GM21447 (cell line): ENCODE measurements at regions not wholly inside any gene's neighbourhood (a gene's known extent, or its start where the extent isn't known, plus 50 kb on each side); places are given as distances from the start of the nearest gene placed in this dataset.
"Not testable (repeated sequence)": the region's sequence is repeated elsewhere in the genome, so short reads cannot be mapped to it uniquely, and the experiment has no call there.

Experiments
- ATAC-seq: cut with Tn5 transposase; IDR thresholded peaks from one replicate; pipeline ENCODE4 v1.9.1; 2021; ENCODE audit not compliant: unreplicated experiment

DNA sequence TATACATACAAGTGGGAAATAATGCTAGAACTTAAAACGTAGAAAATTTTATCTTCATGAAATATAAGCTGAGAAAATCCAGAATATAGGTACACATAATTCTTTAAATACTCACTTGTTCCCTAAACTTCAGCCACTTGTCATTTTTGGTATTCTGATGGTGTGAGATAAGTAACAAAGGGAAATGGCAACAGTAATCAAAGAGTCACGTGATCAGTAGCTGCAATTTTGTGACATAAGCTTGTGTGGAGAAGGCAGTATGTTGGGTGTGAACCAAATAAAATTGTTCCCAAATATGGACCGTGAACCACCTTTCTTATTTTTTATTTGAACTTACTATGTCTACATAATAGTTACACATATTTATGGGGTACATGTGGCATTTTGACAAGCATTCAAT is 650.3 kb upstream of the ADARB2 start:
- ATAC-seq, result no peak

DNA sequence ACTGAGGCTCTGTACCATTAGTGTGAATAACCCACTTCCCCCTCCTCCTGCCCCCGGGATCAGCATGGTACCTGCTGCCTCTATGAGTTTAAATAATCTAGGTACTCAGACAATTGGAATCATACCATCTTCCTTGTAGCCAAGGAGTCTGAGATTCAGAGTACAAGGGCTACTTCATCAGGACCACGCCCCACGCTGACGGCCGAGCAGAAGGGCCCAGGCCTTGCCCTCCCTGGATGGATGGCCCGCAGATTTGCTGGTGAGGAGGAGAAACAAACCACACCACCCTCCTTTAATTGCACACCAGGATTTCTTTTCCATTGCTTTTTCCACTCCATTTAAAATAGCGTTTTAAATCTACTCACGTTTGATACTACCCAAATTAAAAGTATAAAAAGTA is 649.9 kb upstream of the ADARB2 start:
- ATAC-seq, result no peak

DNA sequence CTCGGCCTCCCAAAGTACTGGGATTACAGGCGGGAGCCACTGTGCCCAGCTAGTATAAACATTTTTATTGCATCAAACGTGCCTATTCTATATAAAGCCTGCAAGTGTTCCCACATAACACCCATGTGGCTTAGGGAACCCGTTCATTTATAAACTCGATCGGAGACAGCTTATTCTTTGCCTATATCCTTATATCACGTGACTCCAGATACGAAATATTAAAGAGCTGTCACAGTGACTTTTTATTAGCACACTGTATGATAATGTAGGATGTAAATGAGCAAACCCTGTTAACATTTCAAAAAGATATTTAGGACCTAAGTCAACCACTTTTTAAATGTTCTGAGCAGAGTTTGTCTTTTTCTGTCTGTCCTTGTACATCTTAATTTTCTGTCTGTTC is 642.9 kb upstream of the ADARB2 start:
- no peak for ATAC-seq

DNA sequence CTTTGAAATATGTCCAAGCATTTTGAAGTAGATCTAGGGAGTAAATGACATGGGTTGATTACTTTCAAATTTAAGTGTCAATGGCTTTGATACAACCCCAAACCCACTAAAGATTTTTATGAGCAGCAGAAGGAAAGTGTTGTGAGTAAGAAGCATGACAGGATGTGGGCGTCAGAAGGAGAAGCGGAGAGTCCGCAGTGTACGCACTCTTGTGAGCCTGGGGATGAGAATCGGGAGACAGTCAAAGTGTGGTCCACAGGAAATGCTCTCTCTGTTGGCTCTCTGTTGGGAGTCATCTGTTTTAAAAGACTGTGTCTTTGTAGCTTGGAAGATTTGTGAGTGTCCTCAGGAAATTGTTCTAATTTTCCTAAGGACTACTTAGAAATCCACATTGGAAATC is 629.8 kb upstream of the ADARB2 start:
- no peak for ATAC-seq

DNA sequence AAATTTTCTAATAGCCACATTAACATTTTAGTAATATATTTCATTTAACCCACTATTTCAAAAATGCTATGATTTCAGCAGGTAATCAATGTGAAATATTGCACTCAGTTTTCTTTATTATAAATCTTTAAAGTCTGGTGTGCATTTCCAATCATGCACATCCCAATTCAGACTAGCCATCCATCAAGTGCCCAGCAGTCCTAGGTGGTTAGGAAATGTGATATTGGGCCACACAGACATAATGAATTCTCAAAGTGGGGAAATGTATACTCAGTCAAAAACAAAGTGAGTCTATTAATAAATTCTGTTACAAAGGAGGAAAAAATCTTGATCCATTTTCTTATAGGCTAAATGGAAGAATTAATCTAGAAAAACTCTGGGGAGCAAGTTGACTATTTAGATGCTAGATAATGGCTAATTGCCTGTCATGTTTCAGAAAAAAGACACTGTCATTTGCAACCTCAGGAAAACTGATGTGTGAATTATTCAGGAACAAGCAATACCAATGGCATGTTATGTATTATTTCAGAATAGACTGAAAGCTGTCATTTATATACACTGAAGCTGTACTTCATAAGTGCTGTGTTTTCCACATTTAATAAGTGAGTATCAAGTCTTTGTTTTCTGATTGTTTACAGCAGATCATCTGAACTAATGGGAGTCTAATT is 629.1 kb upstream of the ADARB2 start:
- no peak for ATAC-seq

DNA sequence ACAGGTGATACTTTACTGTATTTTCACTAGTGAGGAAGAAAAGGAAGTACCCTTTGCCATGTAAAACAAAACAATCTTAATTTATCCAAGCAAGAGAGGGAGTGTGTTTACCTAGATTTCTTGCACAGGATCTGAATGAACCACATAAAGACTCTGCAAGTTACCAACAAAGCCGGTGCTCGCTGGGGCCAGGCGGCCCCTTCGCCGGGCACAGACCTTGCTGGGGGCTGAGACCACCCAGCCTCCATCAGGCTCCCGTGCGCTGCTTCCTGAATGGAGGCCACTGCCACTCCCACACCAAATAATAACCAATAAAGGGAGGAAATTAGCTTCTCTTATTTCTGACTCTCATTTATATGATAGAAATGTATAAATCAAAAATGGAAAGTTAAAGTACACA is 625.0 kb upstream of the ADARB2 start:
- ATAC-seq, result no peak

DNA sequence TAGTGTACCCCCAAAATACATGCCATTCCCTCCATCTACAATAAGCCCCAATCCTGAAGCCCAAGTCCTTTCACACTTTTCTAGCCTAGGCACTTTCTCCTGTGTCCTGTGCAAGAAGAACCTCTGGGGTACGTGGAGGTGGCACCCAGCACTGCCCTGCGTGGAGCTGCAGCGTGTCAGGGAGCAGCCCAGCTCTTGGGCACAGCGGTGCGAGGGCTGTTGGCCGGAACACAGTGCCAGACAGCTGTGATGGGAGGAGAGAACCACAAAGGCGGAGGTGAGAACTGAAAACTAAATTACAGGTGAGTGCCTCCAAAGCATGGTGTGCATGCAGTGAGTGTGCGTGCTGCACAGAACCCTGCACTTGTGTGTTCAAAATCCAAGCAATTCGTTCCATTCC is 621.3 kb upstream of the ADARB2 start:
- no peak for ATAC-seq

DNA sequence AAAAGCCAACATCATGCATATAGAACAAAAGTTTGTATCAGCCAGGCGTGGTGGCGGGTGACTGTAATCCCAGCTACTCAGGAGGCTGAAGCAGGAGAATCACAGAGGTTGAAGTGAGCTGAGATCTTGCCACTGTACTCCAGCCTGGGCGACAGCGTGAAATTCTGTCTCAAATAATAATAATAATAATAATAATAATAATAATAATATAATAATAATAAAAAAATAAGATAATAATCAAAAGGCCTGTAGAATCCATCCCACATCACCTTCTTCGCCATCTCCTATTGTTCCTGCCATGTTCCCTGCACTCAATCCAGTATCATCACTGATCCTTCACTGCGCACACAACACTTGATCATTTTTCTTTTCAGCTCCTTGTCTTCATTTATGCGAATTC is 619.3 kb upstream of the ADARB2 start:
- ATAC-seq, result no peak

DNA sequence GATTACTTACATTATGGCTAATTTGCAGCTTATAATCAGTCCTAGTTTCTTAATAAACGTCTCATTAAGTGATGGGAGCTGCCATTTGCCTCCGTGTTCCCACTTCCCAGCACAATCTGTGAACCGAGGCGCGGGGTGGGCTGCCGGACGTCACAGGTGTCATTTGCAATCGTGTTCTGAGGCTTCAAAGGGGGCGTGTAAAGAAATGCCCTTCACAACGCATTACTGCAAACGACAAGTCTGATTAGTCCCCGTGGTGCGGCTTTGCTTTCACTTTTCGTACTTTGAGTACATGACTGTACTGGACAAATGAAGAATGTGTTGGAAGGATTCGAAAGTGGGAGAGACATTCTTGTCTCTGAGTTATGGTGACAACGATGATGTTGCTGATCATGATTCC is 614.2 kb upstream of the ADARB2 start:
- no peak for ATAC-seq

DNA sequence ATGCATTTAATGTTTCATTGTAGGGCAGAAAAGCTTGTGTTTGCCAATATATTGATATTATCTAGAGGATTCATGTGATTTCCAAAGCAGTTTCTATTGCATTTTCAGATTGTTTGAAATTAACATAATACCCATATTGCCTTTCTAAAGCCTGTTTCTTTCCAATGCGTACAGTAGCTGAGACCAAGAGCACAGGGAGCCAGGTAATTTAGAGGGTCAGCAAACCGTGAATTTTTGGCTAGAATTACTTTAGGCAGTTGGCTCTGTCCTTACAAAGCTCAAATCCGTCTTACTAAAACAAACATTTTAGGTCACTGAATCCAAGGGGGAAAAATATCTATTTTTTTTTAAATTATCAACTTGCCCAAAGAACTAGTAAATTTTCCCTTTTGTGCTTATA is 604.9 kb upstream of the ADARB2 start:
- no peak for ATAC-seq

DNA sequence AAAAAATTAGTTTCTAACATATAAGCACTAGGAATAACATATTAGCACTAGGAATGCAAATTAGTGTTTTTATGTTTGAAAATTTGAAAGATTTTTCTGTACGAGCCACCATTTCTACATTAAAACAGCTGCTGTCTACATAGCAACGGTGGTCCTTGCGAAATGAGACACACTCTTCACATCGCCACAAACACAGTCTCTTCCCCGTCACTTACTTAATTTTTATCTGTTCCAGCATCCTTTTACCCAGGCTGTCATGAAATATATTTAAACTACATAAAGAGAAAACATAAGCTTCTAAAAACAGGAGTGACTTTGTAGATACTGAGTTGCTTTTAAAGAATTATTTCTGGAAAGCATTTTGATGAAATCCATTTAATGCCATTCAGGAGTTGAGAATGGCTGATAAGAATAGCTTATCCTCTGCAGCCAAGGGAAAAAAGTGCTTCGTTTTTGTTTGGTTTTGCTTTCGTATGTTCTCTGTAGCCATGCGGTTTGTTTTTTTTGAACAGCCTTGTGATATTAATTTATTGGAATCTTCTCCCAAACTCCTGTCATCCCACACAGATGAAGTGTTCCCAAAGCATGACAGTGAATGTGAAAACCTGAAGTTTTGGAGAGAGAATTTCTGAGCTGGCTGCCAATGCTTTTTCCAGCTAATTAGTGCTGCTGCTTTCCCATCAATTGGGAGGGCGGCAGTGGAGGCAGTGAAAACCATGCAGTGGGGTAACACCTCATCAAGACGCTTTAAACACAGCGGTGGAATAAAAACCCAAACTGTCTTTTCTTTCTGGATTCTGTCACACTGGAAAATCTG is 603.7 kb upstream of the ADARB2 start:
- no peak for ATAC-seq

DNA sequence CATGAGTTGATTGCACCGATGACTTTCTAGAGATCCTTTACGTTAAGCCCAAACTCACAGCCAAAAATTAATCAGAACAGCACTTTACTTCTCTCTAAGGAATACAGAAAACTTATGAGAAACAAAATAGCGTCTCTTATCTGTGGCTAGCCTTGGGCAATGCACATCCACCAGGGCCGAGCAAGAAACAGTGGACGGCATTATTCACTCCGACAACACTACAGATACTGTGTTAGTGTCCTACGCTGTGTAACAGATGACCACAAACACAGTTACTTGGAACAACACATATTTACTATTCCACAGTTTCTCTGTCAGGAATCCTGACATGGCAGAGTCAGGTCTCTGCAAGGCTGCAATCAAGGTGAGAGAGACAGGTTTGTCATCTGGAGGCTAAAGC is 598.3 kb upstream of the ADARB2 start:
- ATAC-seq, result no peak

DNA sequence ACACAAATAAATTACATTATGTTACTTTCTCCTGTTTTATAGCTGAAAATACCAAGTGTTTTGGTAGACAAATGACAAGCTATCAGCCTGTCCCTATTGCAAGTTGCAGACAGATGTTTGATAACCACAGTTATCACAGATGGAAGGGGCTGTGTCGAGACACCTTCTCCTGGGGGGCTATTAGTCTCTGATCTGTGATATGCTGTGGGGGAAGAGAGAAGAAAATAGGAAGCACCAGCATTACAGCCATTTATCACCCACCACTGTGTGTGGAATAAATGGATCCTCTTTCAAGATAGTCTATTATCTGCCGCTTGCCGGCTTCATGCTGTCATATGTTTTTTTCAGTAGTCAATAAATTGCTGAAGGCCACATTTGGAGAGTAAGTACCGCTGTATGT is 597.2 kb upstream of the ADARB2 start:
- ATAC-seq, result no peak

DNA sequence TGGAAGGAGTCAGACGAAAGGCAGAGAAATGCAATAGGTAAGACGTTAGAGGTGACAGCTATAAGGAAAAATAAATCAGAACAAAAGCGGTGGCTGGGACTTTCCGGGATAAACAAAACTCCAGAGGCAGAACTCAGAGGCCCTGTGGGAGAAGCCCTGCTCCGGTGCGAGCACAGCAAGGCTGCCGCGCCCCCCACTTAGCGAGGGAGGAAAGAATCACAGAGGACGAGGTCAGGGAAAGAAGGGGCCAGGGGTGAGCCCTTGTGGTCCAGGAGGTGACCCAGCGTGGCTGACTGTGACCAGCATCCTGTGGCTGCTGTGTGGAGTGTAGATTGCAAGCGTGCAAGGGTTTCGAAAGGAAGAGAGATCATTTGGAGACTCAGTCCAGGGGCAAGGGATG is 591.8 kb upstream of the ADARB2 start:
- no peak for ATAC-seq

DNA sequence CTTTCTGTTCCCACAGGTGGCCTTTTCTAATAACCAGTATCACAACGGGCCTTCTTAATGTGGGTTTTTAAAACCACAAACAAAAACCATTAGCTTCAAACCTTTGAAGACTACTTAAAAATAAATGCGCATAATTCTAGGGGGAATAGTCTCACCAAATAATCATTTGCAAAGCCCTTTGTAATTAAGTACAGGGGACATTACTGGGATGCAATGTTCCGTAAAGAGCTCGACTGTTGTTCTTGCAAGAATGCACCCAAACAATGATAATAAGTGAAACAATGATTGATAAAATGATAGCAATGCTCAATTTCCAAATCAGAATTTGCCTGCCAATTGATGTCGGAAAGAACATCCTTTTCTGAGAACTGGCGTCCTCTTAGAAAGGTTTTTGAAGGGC is 589.1 kb upstream of the ADARB2 start:
- ATAC-seq, result no peak

DNA sequence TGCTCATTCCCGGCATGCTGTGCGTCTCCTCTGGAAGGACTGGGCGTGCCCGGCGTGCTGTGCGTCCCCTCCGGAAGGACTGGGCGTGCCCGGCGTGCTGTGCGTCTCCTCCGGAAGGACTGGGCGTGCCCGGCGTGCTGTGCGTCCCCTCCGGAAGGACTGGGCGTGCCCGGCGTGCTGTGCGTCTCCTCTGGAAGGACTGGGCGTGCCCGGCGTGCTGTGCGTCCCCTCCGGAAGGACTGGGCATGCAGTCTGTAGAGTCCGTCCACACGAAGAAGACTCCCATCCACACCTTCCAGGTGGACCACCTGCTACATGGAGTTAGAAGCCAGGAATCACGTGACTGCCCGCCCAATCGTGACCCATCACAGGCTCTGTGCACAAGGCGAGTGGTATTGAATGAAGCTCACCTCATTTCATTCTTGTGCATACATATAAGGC is 577.7 kb upstream of the ADARB2 start:
- not testable (repeated sequence) for ATAC-seq

DNA sequence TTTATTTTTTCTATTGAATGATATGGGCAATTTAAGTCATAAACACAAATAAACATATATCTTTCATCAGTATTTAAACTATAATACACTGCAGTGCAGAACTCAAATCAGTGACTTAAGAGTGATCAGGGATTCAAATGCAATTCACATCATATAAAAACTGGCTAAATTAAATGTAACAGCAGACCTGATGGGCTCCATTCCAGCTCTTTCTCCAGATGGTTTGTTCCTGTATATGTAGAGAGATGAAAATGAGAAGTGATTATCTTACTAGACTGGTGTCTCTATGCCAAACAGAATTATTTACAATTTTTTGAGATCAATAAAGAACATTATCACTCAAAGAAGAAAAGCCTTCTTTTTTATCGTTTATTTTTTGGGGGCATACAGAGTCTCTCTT is 568.8 kb upstream of the ADARB2 start:
- no peak for ATAC-seq

DNA sequence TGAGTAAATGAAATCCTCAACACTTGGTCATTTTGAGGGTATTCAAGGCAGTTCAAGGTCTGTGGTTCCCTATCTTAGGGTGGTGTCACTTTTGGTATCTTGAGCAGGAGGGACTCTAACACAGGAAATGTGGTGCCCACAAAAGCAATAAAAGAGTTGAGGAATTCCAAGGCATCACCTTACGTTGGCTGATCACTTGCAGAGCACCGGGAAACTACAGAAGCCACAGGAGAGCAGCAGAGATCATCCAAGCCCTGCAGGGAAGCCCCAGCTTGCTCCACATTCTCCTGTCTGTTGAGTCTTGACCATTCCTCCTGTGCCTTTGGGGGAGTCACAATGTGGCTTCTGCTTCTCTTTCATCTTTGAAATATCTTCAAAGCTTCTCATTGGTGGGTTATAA is 565.8 kb upstream of the ADARB2 start:
- no peak for ATAC-seq

DNA sequence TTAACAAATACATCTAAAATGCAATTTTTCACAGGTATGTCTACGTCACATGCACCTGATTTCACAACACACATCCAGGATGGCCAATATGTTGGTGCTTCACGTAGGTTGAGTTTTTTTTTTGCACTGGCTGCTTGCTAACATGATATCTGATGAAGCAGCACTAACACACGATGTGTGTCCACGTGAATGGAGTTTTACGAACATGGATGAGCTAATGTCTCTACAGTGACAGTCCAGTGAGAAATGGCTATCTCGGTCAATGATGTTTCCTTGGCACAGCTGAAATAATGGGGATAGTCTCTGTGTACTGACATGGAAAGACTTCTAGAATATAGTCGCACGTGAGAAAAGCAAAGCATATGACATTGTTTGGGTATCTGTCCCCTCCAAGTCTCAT is 563.9 kb upstream of the ADARB2 start:
- ATAC-seq, result no peak

DNA sequence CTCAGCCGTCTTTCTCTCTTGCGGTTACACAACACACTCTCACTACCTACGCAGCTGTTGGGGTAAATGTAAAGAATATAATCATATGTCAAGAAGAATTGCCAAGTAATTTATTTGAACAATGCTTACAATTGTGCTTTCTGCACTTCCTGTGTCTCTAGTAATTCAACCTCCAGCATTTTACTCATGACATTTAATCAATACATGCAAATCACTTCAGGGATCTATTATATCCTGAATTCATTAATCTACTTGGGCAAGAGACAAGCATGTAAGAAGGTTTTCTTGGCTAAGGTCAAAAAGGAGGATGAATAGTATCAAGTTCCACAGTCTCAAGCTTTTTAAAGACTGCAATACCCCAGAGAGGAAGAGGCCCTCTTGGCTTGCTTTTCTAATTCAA is 562.9 kb upstream of the ADARB2 start:
- no peak for ATAC-seq

DNA sequence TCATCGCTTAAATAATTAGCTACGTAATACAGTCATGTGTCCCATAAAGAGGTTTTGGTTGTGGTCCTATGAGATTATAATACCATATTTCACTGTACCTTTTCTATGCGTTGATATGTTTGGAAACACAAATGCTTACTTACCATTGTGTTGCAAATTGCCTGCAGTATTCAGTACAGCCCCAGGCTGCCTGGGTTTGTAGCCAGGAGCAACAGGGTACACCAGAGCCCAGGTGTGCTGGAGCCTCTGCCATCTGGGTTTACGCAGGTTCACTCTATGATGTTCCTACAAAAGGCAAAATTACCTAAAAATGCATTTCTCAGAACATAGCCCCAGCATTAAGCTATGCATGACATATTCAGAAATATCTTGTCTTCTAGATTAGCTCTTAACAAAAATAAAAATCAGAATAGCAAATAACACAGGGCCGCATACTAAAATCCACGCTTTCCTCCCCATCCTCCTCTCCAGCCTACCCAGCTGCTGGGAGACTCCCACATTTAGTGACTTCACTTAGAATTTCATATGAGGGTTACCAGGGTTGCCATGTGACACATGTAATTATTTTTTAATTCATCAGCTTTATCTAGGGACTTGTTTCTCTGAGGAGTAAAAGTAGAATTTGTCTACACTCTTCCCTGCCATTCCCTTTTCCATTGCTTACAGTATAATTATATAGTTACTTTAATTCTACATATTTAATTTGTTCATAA is 559.0 kb upstream of the ADARB2 start:
- no peak for ATAC-seq

DNA sequence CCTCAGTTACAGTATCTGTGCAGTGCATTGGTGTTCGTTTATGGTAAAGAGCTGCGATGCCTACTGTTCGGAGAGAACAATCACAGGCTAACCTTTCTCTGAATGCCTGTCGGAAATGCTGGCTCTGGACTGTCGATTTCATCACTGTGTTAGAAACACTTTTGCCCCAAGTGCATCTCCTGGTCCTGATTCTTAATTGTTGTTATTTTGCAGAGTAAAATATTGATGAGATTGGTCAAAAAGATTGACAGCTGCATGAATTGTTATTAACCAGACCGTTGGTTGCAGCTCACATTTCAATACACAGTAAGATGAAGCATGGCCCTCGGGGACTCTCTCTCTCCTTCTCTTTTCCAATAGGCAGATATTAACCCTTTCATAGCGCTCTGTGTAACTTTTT is 557.4 kb upstream of the ADARB2 start:
- no peak for ATAC-seq
